K562 (cell line): ENCODE measurements at regions not wholly inside any gene's neighbourhood (a gene's known extent, or its start where the extent isn't known, plus 50 kb on each side); places are given as distances from the start of the nearest gene placed in this dataset.

Source experiments
- ATAC-seq: fragments of 200-7000 bp; cut with Tn5 transposase; 3 replicates; pipeline ENCODE4 v1.9.1; 2020; ENCODE audit warnings: moderate library complexity
- BruUV-seq: library from RNA; stranded (reverse); fragments of 400-500 nt; replicated peaks from 2 replicates; lab custom pipeline; 2021; lab: Mats Ljungman, UMichigan
- CTCF ChIA-PET: fragments of 300-600 bp; formaldehyde crosslinking; extraction: SDS; loops from one replicate; lab custom pipeline; 2021; ENCODE audit warnings: low intra/inter-chr PET ratio; lab: Yijun Ruan, JAX
- POLR2A ChIA-PET: fragments of 300-600, 350-650 bp; sonication (Branson Sonifier 250); formaldehyde crosslinking; extraction: SDS; loops from one replicate; lab custom pipeline; 2021; ENCODE audit warnings: antibody characterized with exemption, inconsistent platforms; lab: Yijun Ruan, JAX
- DNase-seq, 4 experiments: peaks; one replicate each; pipeline versions ENCODE4 v3.0.0 to v3.0.0-alpha.2; 2011 to 2018; ENCODE audit warnings: low spot score in 3 of 4, mixed read lengths in 3 of 4; ENCODE audit errors: extremely low read depth in 1 of 4
- FAIRE-seq: peaks from 2 replicates; lab custom pipeline; 2011; peaks lifted over from hg19 to GRCh38; lab: Jason Lieb, UNC
- H2AFZ ChIP-seq: 2 replicates; pipeline ENCODE4 v1.6.0; 2011; ENCODE audit warnings: low read depth, low read length, control low read depth, inconsistent platforms
- H3K27ac ChIP-seq: fragments of 200-600 bp; 3 replicates; pipeline ENCODE4 v1.8.0; 2011; ENCODE audit warnings: low read depth, mild to moderate bottlenecking, control low read depth, inconsistent platforms, low read length, moderate library complexity, mixed read lengths; ENCODE audit errors: extremely low read depth
- H3K27me3 ChIP-seq, 2 experiments: fragments of 300-600 bp in 1 of 2; 2 replicates in 1 of 2; 3 replicates in 1 of 2; pipeline versions ENCODE4 v1.6.0 to v1.8.0; 2011; ENCODE audit warnings: inconsistent platforms in 2 of 2, low read length in 2 of 2, mild to moderate bottlenecking in 1 of 2, mixed read lengths in 1 of 2, moderate library complexity in 1 of 2; ENCODE audit not compliant: control insufficient read depth in 2 of 2, insufficient read depth in 2 of 2
- H3K36me3 ChIP-seq: fragments of 300-600 bp; 3 replicates; pipeline ENCODE4 v1.8.0; 2011; ENCODE audit warnings: mild to moderate bottlenecking, low read length, inconsistent platforms; ENCODE audit not compliant: control insufficient read depth, insufficient read depth
- H3K4me1 ChIP-seq, 2 experiments: fragments of 200-600 bp in 1 of 2; replicated peaks in 1 of 2; 2 replicates in 1 of 2; 3 replicates in 1 of 2; pipeline versions ENCODE4 v1.5.1 to v1.8.0; 2011; ENCODE audit warnings: inconsistent platforms in 2 of 2, low read length in 2 of 2, mild to moderate bottlenecking in 1 of 2, mixed read lengths in 1 of 2, moderate library complexity in 1 of 2; ENCODE audit not compliant: control insufficient read depth in 2 of 2, insufficient read depth in 2 of 2
- H3K4me2 ChIP-seq: 2 replicates; pipeline ENCODE4 v1.6.1; 2011; ENCODE audit warnings: low read length, control low read depth, inconsistent platforms, mixed read lengths; ENCODE audit not compliant: insufficient read depth
- H3K4me3 ChIP-seq: fragments of 200-600 bp; sonication (generic), shearing (Covaris generic); 2 replicates; pipeline ENCODE4 v1.5.1; 2016; ENCODE audit warnings: control low read depth, inconsistent platforms
- H3K79me2 ChIP-seq: fragments of 200-600 bp; 3 replicates; pipeline ENCODE4 v1.8.0; 2011; ENCODE audit warnings: low read length, inconsistent platforms; ENCODE audit not compliant: control insufficient read depth, insufficient read depth
- H3K9ac ChIP-seq, 2 experiments: 2 replicates each; pipeline versions ENCODE4 v1.6.0 to v1.6.1; 2011; ENCODE audit warnings: low read depth in 2 of 2, low read length in 2 of 2, control low read depth in 1 of 2, inconsistent platforms in 1 of 2, mild to moderate bottlenecking in 1 of 2, mixed read lengths in 1 of 2; ENCODE audit not compliant: insufficient read depth in 1 of 2
- H3K9me1 ChIP-seq: one replicate; pipeline ENCODE4 v1.6.0; 2011; ENCODE audit warnings: inconsistent platforms, mild to moderate bottlenecking, low read length, moderate library complexity; ENCODE audit not compliant: control insufficient read depth, insufficient read depth
- H3K9me3 ChIP-seq: replicated peaks from 2 replicates; pipeline ENCODE4 v1.5.1; 2011; ENCODE audit warnings: low read depth, low read length, inconsistent platforms; ENCODE audit not compliant: control insufficient read depth, insufficient read depth
- H4K20me1 ChIP-seq: replicated peaks from 2 replicates; pipeline ENCODE4 v1.6.1; 2011; ENCODE audit warnings: low read length, inconsistent platforms, mixed read lengths; ENCODE audit not compliant: control insufficient read depth, insufficient read depth
- ARHGAP35 ChIP-seq: fragments of 450-650 bp; IDR thresholded peaks from 2 replicates; pipeline ENCODE4 v1.6.1; 2018; ENCODE audit not compliant: partially characterized antibody
- BCL6 ChIP-seq: fragments of 250-450 bp; sonication (Bioruptor Pico); IDR thresholded peaks from 2 replicates; pipeline ENCODE4 v1.4.0; 2020
- CEBPG ChIP-seq, 3 experiments: fragments of 200-800 bp in 1 of 3; sonication (Bioruptor generic) in 1 of 3; sonication (generic) in 1 of 3; formaldehyde crosslinking in 1 of 3; IDR thresholded peaks in 2 of 3; conservative IDR thresholded peaks in 1 of 3; 2 replicates each; pipeline versions ENCODE4 v1.6.1 to v1.8.0; 2016 to 2022; ENCODE audit warnings: missing compliant biosample characterization in 2 of 3, missing genetic modification characterization in 2 of 3, mild to moderate bottlenecking in 1 of 3, missing genetic modification reagents in 1 of 3
- CREB1 ChIP-seq, 2 experiments: sonication (generic) in 1 of 2; formaldehyde crosslinking in 1 of 2; IDR thresholded peaks; 2 replicates each; pipeline versions ENCODE4 v1.6.1 to v1.8.0; 2012 to 2022; ENCODE audit warnings: inconsistent platforms in 1 of 2, mild to moderate bottlenecking in 1 of 2, missing genetic modification reagents in 1 of 2, moderate library complexity in 1 of 2
- HNRNPLL ChIP-seq: fragments of 200-400 bp; formaldehyde crosslinking; IDR thresholded peaks from 2 replicates; pipeline ENCODE4 v1.6.1; 2017; ENCODE audit warnings: low read length, low read depth, mild to moderate bottlenecking; ENCODE audit not compliant: poor library complexity, severe bottlenecking
- ILF3 ChIP-seq: fragments of 450-650 bp; IDR thresholded peaks from 2 replicates; pipeline ENCODE4 v1.6.1; 2018; ENCODE audit warnings: antibody characterized with exemption, mild to moderate bottlenecking, moderate library complexity, borderline replicate concordance
- KDM5B ChIP-seq: fragments of 200-600 bp; sonication (generic); IDR thresholded peaks from 2 replicates; pipeline ENCODE4 v1.6.1; 2012; ENCODE audit warnings: low read depth, mild to moderate bottlenecking, moderate library complexity, low read length, control low read depth, inconsistent platforms; ENCODE audit not compliant: insufficient replicate concordance
- MBD1 ChIP-seq: fragments of 250-450 bp; sonication (Bioruptor Pico); IDR thresholded peaks from 2 replicates; pipeline ENCODE4 v1.8.0; 2022; ENCODE audit warnings: inconsistent platforms
- SAFB2 ChIP-seq: fragments of 200-400 bp; formaldehyde crosslinking; IDR thresholded peaks from 2 replicates; pipeline ENCODE4 v1.6.1; 2018; ENCODE audit warnings: borderline replicate concordance, low read length, low read depth, moderate library complexity; ENCODE audit not compliant: severe bottlenecking
- SNIP1 ChIP-seq: fragments of 450-650 bp; IDR thresholded peaks from 2 replicates; pipeline ENCODE4 v1.7.1; 2017; ENCODE audit warnings: low read depth, mild to moderate bottlenecking
- SRSF1 ChIP-seq: fragments of 200-400 bp; formaldehyde crosslinking; IDR thresholded peaks from 2 replicates; pipeline ENCODE4 v1.6.1; 2017; ENCODE audit warnings: mild to moderate bottlenecking, low read depth, low read length, moderate library complexity
- SUPT5H ChIP-seq: fragments of 450-650 bp; IDR thresholded peaks from 2 replicates; pipeline ENCODE4 v1.6.1; 2016
- TRIM25 ChIP-seq: fragments of 450-650 bp; IDR thresholded peaks from 2 replicates; pipeline ENCODE4 v1.7.0; 2016; ENCODE audit warnings: borderline replicate concordance
- WGBS: fragments of 100-300 bp; shearing (Covaris generic); methylation state at CpG from one replicate; pipeline ENCODE4 v1.1.6; 2016; ENCODE audit warnings: low coverage, mixed read lengths; ENCODE audit not compliant: insufficient coverage; ENCODE audit errors: missing lambda C conversion rate; 5-methylcytosine and 5-hydroxymethylcytosine counted together
- in situ Hi-C: fragments of 300-500 bp; cut with MboI; formaldehyde crosslinking; loops from 4 replicates; pipeline ENCODE4 v1.15.0; 2018; ENCODE audit warnings: inconsistent platforms, mixed read lengths
- intact Hi-C: fragments of 100-400 bp; cut with micrococcal nuclease; formaldehyde crosslinking; loops from 2 replicates; pipeline ENCODE4 v1.14.2; 2022
- TF ChIP-seq, protein P1 (sequence below): fragments of 250-450 bp; sonication (Bioruptor Pico); IDR thresholded peaks from 2 replicates; pipeline ENCODE4 v1.5.0; 2020; ENCODE audit warnings: mild to moderate bottlenecking

DNA sequence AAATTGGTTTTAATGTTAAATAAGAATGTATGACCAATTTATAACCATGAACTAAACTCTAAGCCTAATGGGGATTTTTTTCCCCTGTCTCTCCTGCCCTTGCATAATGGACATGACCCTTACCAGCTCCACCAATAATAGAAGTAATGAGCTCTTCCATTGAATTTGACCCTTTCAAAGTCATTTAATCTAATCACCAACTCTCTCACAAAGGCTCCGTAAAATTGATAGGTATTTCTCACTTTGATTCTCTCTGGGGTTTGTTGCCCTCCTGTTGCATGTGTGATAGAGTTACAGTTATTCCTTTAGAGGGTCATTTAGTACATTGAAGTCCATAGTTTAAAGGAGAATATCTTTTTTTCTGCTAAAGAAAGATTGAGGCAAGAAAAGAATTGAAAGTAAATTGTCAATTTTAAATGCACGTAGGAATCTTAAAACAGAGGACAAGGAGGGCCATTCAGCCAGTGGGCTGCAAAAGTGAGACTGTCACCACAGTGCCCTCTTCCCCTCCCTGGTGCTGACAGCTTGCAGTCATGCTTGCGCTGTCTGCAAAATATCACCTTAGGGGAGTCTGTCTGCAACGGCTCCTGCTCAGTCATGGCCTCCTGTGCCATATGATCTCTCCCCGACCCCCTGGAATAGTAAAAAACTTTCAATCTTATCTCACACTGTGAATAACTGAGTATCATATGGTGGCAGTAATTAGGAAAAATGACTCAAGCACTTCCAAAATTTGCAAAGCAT, 307.5 kb upstream of the GNPDA2 start:
- 5% methylated on average over 5 of the region's 5 CpGs for WGBS
- CTCF ChIA-PET, result no interaction called here
- Histone ChIP-seq H3K4me1 (no peaks in the 10 kb centered on the region), H3K9me3 (no peaks in the 10 kb centered on the region; the same call in 1 of the 2 replicates), H3K4me3 (no peak overlapping the region), H3K9ac (no peak overlapping the region), H3K36me3 (no peaks in the 10 kb centered on the region), H3K27ac (no peak overlapping the region), H3K4me2 (no peak overlapping the region), H2AFZ (no peak overlapping the region), H3K27me3 (no peaks in the 10 kb centered on the region), H4K20me1 (no peaks in the 10 kb centered on the region), H3K79me2 (no peaks in the 10 kb centered on the region), H3K9me1 (no peaks in the 10 kb centered on the region)
- no TSS peak for BruUV-seq
- FAIRE-seq (no peak), ATAC-seq (no peak), DNase-seq (no peak)
- TF ChIP-seq SUPT5H (no peak), CEBPG (CRISPR knock-in tag; IDR thresholded peaks at IDR 0.05) (no peak), CEBPG (tag; conservative IDR thresholded peaks at IDR 0.05 in 1 of 2, IDR thresholded peaks at IDR 0.05 in 1 of 2) (no peak), ARHGAP35 (no peak), SNIP1 (no peak), HNRNPLL (no peak), SRSF1 (no peak), BCL6 (CRISPR knock-in tag) (no peak), TRIM25 (no peak), KDM5B (no peak), ILF3 (no peak), CREB1 (IDR thresholded peaks at IDR 0.05) (no peak), CREB1 (CRISPR knock-in tag; IDR thresholded peaks at IDR 0.05) (no peak), SAFB2 (no peak), MBD1 (CRISPR knock-in tag) (no peak)
- TF ChIP-seq, protein P1, sequence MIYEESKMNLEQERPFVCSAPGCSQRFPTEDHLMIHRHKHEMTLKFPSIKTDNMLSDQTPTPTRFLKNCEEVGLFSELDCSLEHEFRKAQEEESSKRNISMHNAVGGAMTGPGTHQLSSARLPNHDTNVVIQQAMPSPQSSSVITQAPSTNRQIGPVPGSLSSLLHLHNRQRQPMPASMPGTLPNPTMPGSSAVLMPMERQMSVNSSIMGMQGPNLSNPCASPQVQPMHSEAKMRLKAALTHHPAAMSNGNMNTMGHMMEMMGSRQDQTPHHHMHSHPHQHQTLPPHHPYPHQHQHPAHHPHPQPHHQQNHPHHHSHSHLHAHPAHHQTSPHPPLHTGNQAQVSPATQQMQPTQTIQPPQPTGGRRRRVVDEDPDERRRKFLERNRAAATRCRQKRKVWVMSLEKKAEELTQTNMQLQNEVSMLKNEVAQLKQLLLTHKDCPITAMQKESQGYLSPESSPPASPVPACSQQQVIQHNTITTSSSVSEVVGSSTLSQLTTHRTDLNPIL (CRISPR knock-in tag), result no peak
- POLR2A ChIA-PET, result no interaction called here
- in situ Hi-C loops (no loop called here), intact Hi-C loops (no loop called here)
